Uterus (tissue), 3 donors: ENCODE measurements at regions not wholly inside any gene's neighbourhood (a gene's known extent, or its start where the extent isn't known, plus 50 kb on each side); places are given as distances from the start of the nearest gene placed in this dataset.
A peak's percentile ranks its signal among the peaks of the same experiment; 100 is the strongest.

Source experiments
- DNase-seq, 2 donors: peaks; one replicate each; pipeline ENCODE4 v3.0.0-alpha.2; 2019 to 2020
- H3K27ac ChIP-seq, 2 donors: fragments of 200-600 bp; sonication (generic); 1 replicate in 1 of 2; 2 replicates in 1 of 2; pipeline ENCODE4 v1.5.1; 2016 to 2018
- H3K27me3 ChIP-seq, 2 donors: fragments of 200-600 bp; sonication (generic); one replicate each; pipeline ENCODE4 v1.5.1; 2018 to 2019; ENCODE audit warnings: control low read depth in 1 of 2
- H3K36me3 ChIP-seq, 2 donors: fragments of 200-600 bp; sonication (generic); one replicate each; pipeline ENCODE4 v1.5.1; 2019; ENCODE audit warnings: control low read depth in 1 of 2
- H3K4me1 ChIP-seq, 2 donors: fragments of 200-600 bp; sonication (generic); one replicate each; pipeline ENCODE4 v1.5.1; 2018 to 2019; ENCODE audit warnings: control low read depth in 1 of 2
- H3K4me3 ChIP-seq, 2 donors: fragments of 200-600 bp; sonication (generic); 1 replicate in 1 of 2; 2 replicates in 1 of 2; pipeline ENCODE4 v1.5.1; 2018 to 2019; ENCODE audit warnings: mild to moderate bottlenecking in 1 of 2
- H3K9me3 ChIP-seq, 2 donors: fragments of 200-600 bp; sonication (generic); one replicate each; pipeline ENCODE4 v1.5.1; 2019; ENCODE audit warnings: control low read depth in 1 of 2
- CTCF ChIP-seq, 4 experiments: fragments of 200-600 bp in 2 of 4; fragments of 450-650 bp in 2 of 4; sonication (generic) in 2 of 4; IDR thresholded peaks; one replicate each; pipeline ENCODE4 v1.5.1; 2016 to 2019; ENCODE audit warnings: antibody characterized with exemption in 4 of 4, mild to moderate bottlenecking in 2 of 4, moderate library complexity in 1 of 4
- POLR2A ChIP-seq, 2 donors: fragments of 450-650 bp; IDR thresholded peaks; one replicate each; pipeline ENCODE4 v1.6.1; 2016; ENCODE audit warnings: antibody characterized with exemption in 2 of 2, mild to moderate bottlenecking in 1 of 2, moderate library complexity in 1 of 2
- intact Hi-C: fragments of 100-400 bp; cut with DNase I; formaldehyde crosslinking; loops from one replicate; pipeline ENCODE4 v1.15.1; 2023; ENCODE audit warnings: low total_unique reads
- donor health status: DM: yes; HTN: yes; CAD: no.

GRCh38 chr2:136436936-136437335 lies 319.0 kb upstream of the CXCR4 start:
- no peaks in the 10 kb centered on the region for H3K36me3 ChIP-seq
- no peaks in the 10 kb centered on the region for H3K9me3 ChIP-seq
- no peak for TF ChIP-seq POLR2A (IDR thresholded peaks at IDR 0.05)
- TF ChIP-seq CTCF (IDR thresholded peaks at IDR 0.05) = no peak
- no peak for DNase-seq
- H3K27me3 ChIP-seq = no peaks in the 10 kb centered on the region
- no peak overlapping the region for H3K4me3 ChIP-seq
- no peaks in the 10 kb centered on the region for H3K4me1 ChIP-seq
- intact Hi-C loops = no loop called here
- no peak overlapping the region for H3K27ac ChIP-seq

- no peaks in the 10 kb centered on the region for H3K27me3 ChIP-seq
- DNase-seq = no peak
- TF ChIP-seq POLR2A (IDR thresholded peaks at IDR 0.05) = no peak
- TF ChIP-seq CTCF (IDR thresholded peaks at IDR 0.05) = no peak
- intact Hi-C loops = no loop called here
- H3K36me3 ChIP-seq = no peaks in the 10 kb centered on the region
- no peaks in the 10 kb centered on the region for H3K9me3 ChIP-seq
- H3K27ac ChIP-seq = no peak overlapping the region
- no peak overlapping the region for H3K4me3 ChIP-seq
- H3K4me1 ChIP-seq = no peaks in the 10 kb centered on the region
Measured at GRCh38 chr2:136434251-136434715, 316.3 kb upstream of the CXCR4 start.

- no peaks in the 10 kb centered on the region for H3K4me1 ChIP-seq
- H3K27me3 ChIP-seq = no peaks in the 10 kb centered on the region
- H3K27ac ChIP-seq = no peak overlapping the region
- no peak overlapping the region for H3K4me3 ChIP-seq
- DNase-seq = no peak
- no peaks in the 10 kb centered on the region for H3K36me3 ChIP-seq
- no peaks in the 10 kb centered on the region for H3K9me3 ChIP-seq
- intact Hi-C loops = no loop called here
- TF ChIP-seq POLR2A (IDR thresholded peaks at IDR 0.05) (no peak), CTCF (IDR thresholded peaks at IDR 0.05) (no peak)
Measured at GRCh38 chr2:136433261-136433660, 315.3 kb upstream of the CXCR4 start.

GRCh38 chr2:136424112-136424511 lies 306.2 kb upstream of the CXCR4 start:
- no peak overlapping the region for H3K4me3 ChIP-seq
- intact Hi-C loops = no loop called here
- no peaks in the 10 kb centered on the region for H3K9me3 ChIP-seq
- no peak for DNase-seq
- H3K27me3 ChIP-seq = no peaks in the 10 kb centered on the region
- no peaks in the 10 kb centered on the region for H3K36me3 ChIP-seq
- TF ChIP-seq CTCF (IDR thresholded peaks at IDR 0.05) (no peak), POLR2A (IDR thresholded peaks at IDR 0.05) (no peak)
- H3K27ac ChIP-seq = no peak overlapping the region
- no peaks in the 10 kb centered on the region for H3K4me1 ChIP-seq

GRCh38 chr2:136423516-136423996 lies 305.6 kb upstream of the CXCR4 start:
- Histone ChIP-seq H3K36me3 (no peaks in the 10 kb centered on the region), H3K4me1 (no peaks in the 10 kb centered on the region), H3K9me3 (no peaks in the 10 kb centered on the region), H3K27me3 (no peaks in the 10 kb centered on the region), H3K27ac (no peak overlapping the region), H3K4me3 (peak overlapping the region in 1 of 2 donors; percentile 2)
- DNase-seq = peak; percentile 21 to 45
- TF ChIP-seq CTCF (IDR thresholded peaks at IDR 0.05) (peak; percentile 56 to 83 (median 64)), POLR2A (IDR thresholded peaks at IDR 0.05) (no peak)
- intact Hi-C loops = no loop called here
